HT-29 (cell line): ENCODE measurements at regions not wholly inside any gene's neighbourhood (a gene's known extent, or its start where the extent isn't known, plus 50 kb on each side); places are given as distances from the start of the nearest gene placed in this dataset. TPM values are rescaled to one million over a fixed set of nuclear protein-coding genes. Genes with fewer than 3 reads are reported as not detected.

Experiments used
- DNase-seq: peaks from one replicate; pipeline ENCODE4 v3.0.0-alpha.2; 2015; ENCODE audit warnings: low spot score
- small RNA-seq: library from RNA; depleted of rRNA; stranded (forward); fragments of <200 nt; gene quantifications from one replicate; pipeline ENCODE3, GENCODE V24; 2014

- DNase-seq, result no peak
These were observed 59.1 kb upstream of the CTNNB1 start for GRCh38 chr3:41140242-41140641.

DNA sequence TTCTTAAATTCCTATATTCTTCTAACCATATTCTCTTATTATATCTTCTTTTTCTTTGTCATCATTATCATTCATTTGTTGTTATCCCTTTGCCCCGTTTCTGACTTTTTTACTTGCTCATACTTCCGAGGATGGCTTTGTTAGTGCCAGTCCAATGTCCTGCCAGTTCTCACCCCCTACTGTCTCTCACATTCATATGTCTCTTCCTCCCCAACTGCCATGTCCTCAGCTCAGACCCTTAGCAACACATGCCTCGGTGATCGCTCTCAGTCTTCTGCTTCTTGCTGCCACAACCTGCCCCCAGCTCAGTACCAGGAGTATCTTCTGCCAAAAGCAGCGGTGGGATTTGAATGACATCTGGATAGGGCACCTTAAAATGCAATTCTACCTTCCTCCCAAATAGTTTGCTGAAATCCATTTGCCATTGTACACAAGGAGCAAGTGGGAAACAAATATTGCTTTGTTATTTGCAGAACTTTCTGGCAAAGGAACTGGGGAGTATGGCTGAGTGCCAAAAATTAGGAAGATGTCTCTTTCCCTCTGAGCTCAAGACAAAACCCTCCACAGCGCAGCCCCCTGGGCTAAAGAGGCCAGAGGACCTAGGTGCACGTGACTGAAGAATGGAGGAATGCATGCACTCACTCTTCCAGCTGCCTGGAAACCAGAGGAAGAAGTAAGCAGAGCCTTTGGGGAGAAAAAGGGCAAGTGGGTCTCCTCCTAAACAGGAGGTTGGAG is 57.7 kb upstream of the CTNNB1 start:
- DNase-seq, result no peak

DNA sequence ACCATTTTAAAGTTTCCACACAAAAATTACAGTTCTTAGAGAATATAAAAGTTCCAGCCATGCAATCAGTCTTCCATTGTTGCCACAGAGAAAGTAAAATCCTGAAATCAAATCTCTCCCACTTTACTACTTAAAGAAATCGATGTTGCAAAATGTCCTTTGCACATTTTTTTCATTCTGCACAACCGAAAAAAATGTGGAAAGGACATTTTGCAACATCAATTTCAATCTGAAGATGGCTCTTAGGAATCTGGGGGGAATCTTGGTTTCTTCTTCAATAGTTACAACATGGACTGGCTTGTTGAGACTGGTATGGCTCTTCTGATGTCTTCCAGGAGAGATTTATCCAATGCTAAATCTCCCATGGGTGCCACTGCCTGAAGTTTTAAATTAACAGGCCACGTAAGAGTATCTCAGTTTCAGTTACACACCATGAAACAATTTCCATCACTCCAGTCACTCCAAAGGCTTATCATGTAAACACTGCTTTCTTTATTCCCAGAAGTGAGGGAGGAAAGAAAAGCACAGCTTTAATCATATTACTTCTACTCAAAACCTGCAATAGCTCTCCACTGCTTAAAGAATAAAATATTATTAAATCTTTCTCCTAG is 55.8 kb upstream of the CTNNB1 start:
- no peak for DNase-seq

DNA sequence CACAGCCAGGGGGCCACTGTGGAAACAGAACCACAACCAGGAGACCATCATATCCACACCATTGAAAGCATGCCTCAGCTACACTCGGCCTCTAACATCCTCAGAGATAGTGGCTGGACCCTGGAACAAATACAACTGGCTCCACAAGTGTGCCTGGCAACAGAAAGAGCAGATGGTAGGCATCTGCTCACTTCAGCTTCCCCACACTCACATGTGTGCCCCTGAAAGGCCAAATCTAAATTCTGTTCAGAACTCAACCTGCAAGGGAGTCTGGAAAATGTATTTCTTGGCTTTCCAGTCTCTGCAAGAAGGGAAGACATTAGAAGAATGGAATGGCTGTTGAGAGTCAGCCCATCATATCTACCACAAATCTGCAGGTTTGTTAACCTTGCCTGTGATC is 54.7 kb upstream of the CTNNB1 start:
- DNase-seq, result no peak

DNA sequence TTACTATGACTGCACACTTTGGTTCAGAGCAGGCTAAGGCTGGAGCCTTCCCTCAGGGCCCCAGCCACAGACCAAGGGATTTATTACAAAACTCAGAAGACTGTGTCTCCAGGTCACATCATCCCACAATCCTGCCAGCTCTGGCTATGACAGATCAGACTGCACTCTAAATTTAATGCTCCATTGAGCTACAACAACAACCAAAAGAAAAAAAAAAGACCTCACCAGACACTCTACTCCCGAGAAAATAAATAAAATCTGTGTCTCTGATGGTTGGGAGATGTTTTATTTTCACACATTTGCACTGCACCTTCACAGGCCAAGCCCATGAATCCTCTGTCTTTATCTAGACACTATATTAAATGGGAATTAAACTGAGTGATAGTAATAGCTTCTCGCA is 50.8 kb upstream of the CTNNB1 start:
- no peak for DNase-seq

DNA sequence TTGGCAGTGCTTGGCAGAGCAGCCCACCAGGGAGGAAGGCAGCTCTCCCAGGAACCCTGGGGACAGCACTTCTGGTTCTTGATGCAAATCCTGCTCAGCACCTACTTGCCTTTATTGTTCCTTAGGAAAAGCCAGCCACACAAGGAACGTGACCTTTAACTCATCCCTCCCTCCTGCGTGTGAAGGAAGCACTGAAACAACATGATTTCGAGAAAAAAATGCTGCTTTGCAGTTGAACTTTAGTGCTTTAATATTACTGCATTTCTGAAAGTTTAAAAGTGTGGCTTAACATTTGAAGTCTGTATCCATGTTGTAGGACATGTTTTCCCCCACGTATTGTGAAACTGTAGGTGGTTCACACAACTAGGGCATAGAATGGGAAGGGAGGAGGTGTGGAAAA is 50.4 kb upstream of the CTNNB1 start:
- no peak for DNase-seq

Small RNA genes lying in the stretch of these regions (small RNA-seq; reads per million reads assigned to genes)
- gene AC099560.2 (not detected), gene HMGN2P24 (not detected)
